ENCODE measurements at regions not wholly inside any gene's neighbourhood (a gene's known extent, or its start where the extent isn't known, plus 50 kb on each side); places are given as distances from the start of the nearest gene placed in this dataset.

DNA sequence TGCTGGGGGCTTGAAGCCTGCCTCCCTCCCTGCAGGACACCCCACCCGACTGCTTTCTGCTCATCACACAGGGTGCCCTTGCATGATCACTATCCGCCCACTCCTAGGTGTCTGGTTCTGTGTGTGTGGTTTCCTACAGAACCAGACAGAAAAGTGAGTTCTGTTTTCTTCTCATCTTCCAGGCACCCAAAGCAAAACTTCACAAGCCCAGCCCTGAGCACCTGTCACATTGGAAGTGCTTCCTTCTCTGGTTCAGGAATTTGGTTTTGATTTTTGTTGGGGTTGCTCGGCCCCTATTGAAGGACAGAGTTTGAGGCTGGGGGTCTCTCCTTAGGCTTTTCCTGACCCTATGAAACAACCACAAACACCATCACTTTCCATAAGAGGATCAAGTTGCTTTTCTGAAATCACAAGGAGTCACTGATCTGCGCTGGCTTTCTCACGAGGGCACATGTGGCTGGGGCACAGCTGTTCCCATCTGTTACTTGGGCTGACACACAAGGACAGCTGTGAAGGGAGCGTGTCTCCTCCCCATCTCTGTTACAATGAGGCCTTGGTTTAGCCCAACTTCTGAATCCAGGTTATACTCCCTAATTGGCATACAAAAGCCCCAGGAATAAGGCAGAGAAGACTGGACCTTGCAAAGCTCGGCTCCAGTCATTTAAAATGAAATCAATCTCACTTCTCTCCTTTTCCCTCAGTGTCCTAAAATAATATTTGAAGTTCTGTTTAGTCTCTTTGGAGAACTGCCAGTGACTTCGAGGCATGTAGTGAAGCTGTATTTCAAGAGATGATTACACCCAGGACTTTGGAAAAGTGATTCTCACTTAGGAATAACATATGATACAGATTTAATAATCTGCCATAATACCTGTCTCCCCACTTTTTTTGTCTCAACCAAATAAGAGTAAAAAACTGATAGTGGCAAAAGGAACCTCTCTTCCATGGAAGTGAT lies 213.1 kb upstream of the GAS1 start:
- TF ChIP-seq, protein P1, sequence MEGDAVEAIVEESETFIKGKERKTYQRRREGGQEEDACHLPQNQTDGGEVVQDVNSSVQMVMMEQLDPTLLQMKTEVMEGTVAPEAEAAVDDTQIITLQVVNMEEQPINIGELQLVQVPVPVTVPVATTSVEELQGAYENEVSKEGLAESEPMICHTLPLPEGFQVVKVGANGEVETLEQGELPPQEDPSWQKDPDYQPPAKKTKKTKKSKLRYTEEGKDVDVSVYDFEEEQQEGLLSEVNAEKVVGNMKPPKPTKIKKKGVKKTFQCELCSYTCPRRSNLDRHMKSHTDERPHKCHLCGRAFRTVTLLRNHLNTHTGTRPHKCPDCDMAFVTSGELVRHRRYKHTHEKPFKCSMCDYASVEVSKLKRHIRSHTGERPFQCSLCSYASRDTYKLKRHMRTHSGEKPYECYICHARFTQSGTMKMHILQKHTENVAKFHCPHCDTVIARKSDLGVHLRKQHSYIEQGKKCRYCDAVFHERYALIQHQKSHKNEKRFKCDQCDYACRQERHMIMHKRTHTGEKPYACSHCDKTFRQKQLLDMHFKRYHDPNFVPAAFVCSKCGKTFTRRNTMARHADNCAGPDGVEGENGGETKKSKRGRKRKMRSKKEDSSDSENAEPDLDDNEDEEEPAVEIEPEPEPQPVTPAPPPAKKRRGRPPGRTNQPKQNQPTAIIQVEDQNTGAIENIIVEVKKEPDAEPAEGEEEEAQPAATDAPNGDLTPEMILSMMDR (IDR thresholded peaks at IDR 0.05), result no peak
- no peak for TF ChIP-seq POLR2AphosphoS5 (IDR thresholded peaks at IDR 0.05)

Data from esophagus muscularis mucosa (tissue), 3 donors.